Fibroblast of the aortic adventitia (primary cell): ENCODE measurements at regions not wholly inside any gene's neighbourhood (a gene's known extent, or its start where the extent isn't known, plus 50 kb on each side); places are given as distances from the start of the nearest gene placed in this dataset.

Experiments used
- DNase-seq: peaks from one replicate; pipeline ENCODE4 v3.0.0-alpha.2; 2010; ENCODE audit warnings: low read depth
- H3K4me3 ChIP-seq: 2 replicates; pipeline ENCODE4 v1.5.1; 2011; ENCODE audit warnings: low read depth, mild to moderate bottlenecking, control low read depth, low read length, moderate library complexity
- CTCF ChIP-seq: IDR thresholded peaks from 2 replicates; pipeline ENCODE4 v1.5.1; 2011; ENCODE audit warnings: mild to moderate bottlenecking, low read length, control low read depth, inconsistent platforms; ENCODE audit not compliant: insufficient read depth

GRCh38 chr2:234328444-234328990 is 168.4 kb downstream of the ARL4C start:
- H3K4me3 ChIP-seq = no peak overlapping the region
- DNase-seq = no peak
- no peak for TF ChIP-seq CTCF

GRCh38 chr2:234326694-234327093 is 170.2 kb downstream of the ARL4C start:
- DNase-seq = no peak
- TF ChIP-seq CTCF = no peak

GRCh38 chr2:234324116-234324515 is 172.8 kb downstream of the ARL4C start:
- no peak for TF ChIP-seq CTCF
- no peak overlapping the region for H3K4me3 ChIP-seq
- DNase-seq = no peak

More at GRCh38 chr2:234326694-234327093, 170.2 kb downstream of the ARL4C start:
- no peak overlapping the region for H3K4me3 ChIP-seq

- no peak for DNase-seq
- H3K4me3 ChIP-seq = no peak overlapping the region
- no peak for TF ChIP-seq CTCF
These were observed 174.0 kb downstream of the ARL4C start for GRCh38 chr2:234322766-234323465.

- no peak overlapping the region for H3K4me3 ChIP-seq
- no peak for TF ChIP-seq CTCF
- DNase-seq = no peak
These were observed 176.8 kb downstream of the ARL4C start for GRCh38 chr2:234320066-234320465.

- H3K4me3 ChIP-seq = no peak overlapping the region
- no peak for DNase-seq
- TF ChIP-seq CTCF = no peak
These were observed 178.5 kb downstream of the ARL4C start for GRCh38 chr2:234318361-234318760.
